Panc1 (cell line): ENCODE measurements at regions not wholly inside any gene's neighbourhood (a gene's known extent, or its start where the extent isn't known, plus 50 kb on each side); places are given as distances from the start of the nearest gene placed in this dataset.

Source experiments
- ATAC-seq: fragments of 200-7000 bp; cut with Tn5 transposase; 2 replicates; pipeline ENCODE4 v1.9.1; 2020; ENCODE audit warnings: mild to moderate bottlenecking, moderate library complexity
- BruUV-seq: library from RNA; stranded (reverse); fragments of 400-500 nt; replicated peaks from 2 replicates; lab custom pipeline; 2021; lab: Mats Ljungman, UMichigan
- CTCF ChIA-PET: fragments of 300-600 bp; sonication (Branson Sonifier 250); formaldehyde crosslinking; loops from one replicate; lab custom pipeline; 2022; ENCODE audit warnings: antibody characterized with exemption; lab: Charles Lee
- POLR2A ChIA-PET: fragments of 300-600 bp; sonication (Branson Sonifier 250); formaldehyde crosslinking; loops from one replicate; lab custom pipeline; 2022; ENCODE audit warnings: antibody characterized with exemption; lab: Charles Lee
- DNase-seq: peaks from one replicate; pipeline ENCODE4 v3.0.0-alpha.2; 2010; ENCODE audit warnings: low read depth, low spot score
- H3K27ac ChIP-seq: 2 replicates; pipeline ENCODE4 v1.5.1; 2011; ENCODE audit warnings: mild to moderate bottlenecking, low read length, inconsistent platforms
- H3K27me3 ChIP-seq: fragments of 200-500 bp; sonication (Bioruptor generic); 2 replicates; pipeline ENCODE4 v1.6.0; 2014; ENCODE audit warnings: low read length, inconsistent platforms; ENCODE audit not compliant: control insufficient read depth, insufficient read depth
- H3K36me3 ChIP-seq: fragments of 200-500 bp; sonication (Bioruptor generic); 2 replicates; pipeline ENCODE4 v1.5.1; 2014; ENCODE audit warnings: inconsistent platforms, mild to moderate bottlenecking, low read length, moderate library complexity; ENCODE audit not compliant: control insufficient read depth, insufficient read depth
- H3K4me1 ChIP-seq: 2 replicates; pipeline ENCODE4 v1.5.1; 2011; ENCODE audit warnings: inconsistent platforms, mild to moderate bottlenecking, low read length, moderate library complexity; ENCODE audit not compliant: control insufficient read depth, insufficient read depth
- H3K4me3 ChIP-seq, 2 experiments: 2 replicates each; pipeline ENCODE4 v1.5.1; 2011 to 2012; ENCODE audit warnings: low read depth in 2 of 2, low read length in 2 of 2, mild to moderate bottlenecking in 2 of 2, inconsistent platforms in 1 of 2, moderate library complexity in 1 of 2
- H3K9me3 ChIP-seq: fragments of 200-500 bp; sonication (Bioruptor generic); 2 replicates; pipeline ENCODE4 v1.5.1; 2014; ENCODE audit warnings: low read depth, mild to moderate bottlenecking, inconsistent platforms, low read length, moderate library complexity; ENCODE audit not compliant: control insufficient read depth, insufficient read depth
- POLR2AphosphoS5 ChIP-seq: IDR thresholded peaks from 2 replicates; pipeline ENCODE4 v1.6.1; 2012; ENCODE audit warnings: mild to moderate bottlenecking, low read depth, low read length, moderate library complexity
- SIN3A ChIP-seq: IDR thresholded peaks from 2 replicates; pipeline ENCODE4 v1.6.1; 2012; ENCODE audit warnings: low read depth, mild to moderate bottlenecking, low read length, moderate library complexity, borderline replicate concordance; ENCODE audit not compliant: insufficient read depth
- TCF7L2 ChIP-seq: IDR thresholded peaks from 2 replicates; pipeline ENCODE4 v1.6.1; 2011; ENCODE audit warnings: mild to moderate bottlenecking, low read depth, low read length, inconsistent platforms
- in situ Hi-C: cut with HindIII; loops from 2 replicates; pipeline ENCODE4 v1.10.0; 2016; ENCODE audit warnings: low sequenced_read_pairs, low pct_unique_long_range_greater_than_20kb
- intact Hi-C: fragments of 100-400 bp; cut with micrococcal nuclease; formaldehyde crosslinking; loops from one replicate; pipeline ENCODE4 v1.10.0; 2022; ENCODE audit not compliant: unreplicated experiment
- TF ChIP-seq, protein P1 (sequence below): fragments of 450-650 bp; IDR thresholded peaks from 2 replicates; pipeline ENCODE4 v1.5.1; 2017; ENCODE audit warnings: mild to moderate bottlenecking
- TF ChIP-seq, protein P2 (sequence below), 2 experiments: IDR thresholded peaks; 2 replicates each; pipeline ENCODE4 v1.6.1; 2011 to 2012; ENCODE audit warnings: low read depth in 2 of 2, control low read depth in 1 of 2, low read length in 1 of 2, mild to moderate bottlenecking in 1 of 2, moderate library complexity in 1 of 2; ENCODE audit not compliant: insufficient read depth in 1 of 2

DNA sequence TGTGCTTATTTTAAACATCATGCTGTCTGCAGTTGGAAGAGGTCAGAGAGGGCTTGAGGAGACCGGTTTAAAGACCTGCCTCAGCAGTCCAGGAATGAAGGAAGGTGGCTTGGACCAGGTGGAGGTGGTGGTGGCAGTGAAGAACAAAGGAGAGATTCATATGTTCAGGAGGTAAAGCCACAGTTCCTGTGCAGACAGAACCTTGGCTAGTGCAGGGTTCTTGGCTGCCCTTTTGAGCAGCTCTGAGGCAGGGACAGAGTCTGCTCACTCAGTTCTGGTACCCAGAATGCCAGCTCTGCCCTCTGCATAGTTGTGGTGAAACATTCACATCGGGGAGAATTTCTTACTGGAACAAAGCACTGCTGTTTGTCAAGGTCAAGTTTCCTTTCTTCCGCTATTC, 669.7 kb upstream of the HS6ST1 start:
- no peaks in the 10 kb centered on the region for H3K36me3 ChIP-seq
- H3K4me1 ChIP-seq, result no peaks in the 10 kb centered on the region
- no peak for ATAC-seq
- ChIA-PET POLR2A (no interaction called here), CTCF (no interaction called here)
- DNase-seq, result no peak
- TF ChIP-seq, protein P1, sequence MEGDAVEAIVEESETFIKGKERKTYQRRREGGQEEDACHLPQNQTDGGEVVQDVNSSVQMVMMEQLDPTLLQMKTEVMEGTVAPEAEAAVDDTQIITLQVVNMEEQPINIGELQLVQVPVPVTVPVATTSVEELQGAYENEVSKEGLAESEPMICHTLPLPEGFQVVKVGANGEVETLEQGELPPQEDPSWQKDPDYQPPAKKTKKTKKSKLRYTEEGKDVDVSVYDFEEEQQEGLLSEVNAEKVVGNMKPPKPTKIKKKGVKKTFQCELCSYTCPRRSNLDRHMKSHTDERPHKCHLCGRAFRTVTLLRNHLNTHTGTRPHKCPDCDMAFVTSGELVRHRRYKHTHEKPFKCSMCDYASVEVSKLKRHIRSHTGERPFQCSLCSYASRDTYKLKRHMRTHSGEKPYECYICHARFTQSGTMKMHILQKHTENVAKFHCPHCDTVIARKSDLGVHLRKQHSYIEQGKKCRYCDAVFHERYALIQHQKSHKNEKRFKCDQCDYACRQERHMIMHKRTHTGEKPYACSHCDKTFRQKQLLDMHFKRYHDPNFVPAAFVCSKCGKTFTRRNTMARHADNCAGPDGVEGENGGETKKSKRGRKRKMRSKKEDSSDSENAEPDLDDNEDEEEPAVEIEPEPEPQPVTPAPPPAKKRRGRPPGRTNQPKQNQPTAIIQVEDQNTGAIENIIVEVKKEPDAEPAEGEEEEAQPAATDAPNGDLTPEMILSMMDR, result no peak
- TF ChIP-seq, protein P2, sequence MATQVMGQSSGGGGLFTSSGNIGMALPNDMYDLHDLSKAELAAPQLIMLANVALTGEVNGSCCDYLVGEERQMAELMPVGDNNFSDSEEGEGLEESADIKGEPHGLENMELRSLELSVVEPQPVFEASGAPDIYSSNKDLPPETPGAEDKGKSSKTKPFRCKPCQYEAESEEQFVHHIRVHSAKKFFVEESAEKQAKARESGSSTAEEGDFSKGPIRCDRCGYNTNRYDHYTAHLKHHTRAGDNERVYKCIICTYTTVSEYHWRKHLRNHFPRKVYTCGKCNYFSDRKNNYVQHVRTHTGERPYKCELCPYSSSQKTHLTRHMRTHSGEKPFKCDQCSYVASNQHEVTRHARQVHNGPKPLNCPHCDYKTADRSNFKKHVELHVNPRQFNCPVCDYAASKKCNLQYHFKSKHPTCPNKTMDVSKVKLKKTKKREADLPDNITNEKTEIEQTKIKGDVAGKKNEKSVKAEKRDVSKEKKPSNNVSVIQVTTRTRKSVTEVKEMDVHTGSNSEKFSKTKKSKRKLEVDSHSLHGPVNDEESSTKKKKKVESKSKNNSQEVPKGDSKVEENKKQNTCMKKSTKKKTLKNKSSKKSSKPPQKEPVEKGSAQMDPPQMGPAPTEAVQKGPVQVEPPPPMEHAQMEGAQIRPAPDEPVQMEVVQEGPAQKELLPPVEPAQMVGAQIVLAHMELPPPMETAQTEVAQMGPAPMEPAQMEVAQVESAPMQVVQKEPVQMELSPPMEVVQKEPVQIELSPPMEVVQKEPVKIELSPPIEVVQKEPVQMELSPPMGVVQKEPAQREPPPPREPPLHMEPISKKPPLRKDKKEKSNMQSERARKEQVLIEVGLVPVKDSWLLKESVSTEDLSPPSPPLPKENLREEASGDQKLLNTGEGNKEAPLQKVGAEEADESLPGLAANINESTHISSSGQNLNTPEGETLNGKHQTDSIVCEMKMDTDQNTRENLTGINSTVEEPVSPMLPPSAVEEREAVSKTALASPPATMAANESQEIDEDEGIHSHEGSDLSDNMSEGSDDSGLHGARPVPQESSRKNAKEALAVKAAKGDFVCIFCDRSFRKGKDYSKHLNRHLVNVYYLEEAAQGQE (IDR thresholded peaks at IDR 0.05; ENCODE audit: insufficient read depth in 1 of 2, low read depth in 2 of 2, low read length in 1 of 2), result no peak
- TF ChIP-seq POLR2AphosphoS5, result no peak
- TF ChIP-seq SIN3A, result no peak
- TF ChIP-seq TCF7L2, result no peak
- H3K27ac ChIP-seq, result no peak overlapping the region
- in situ Hi-C loops, result no loop called here
- intact Hi-C loops, result no loop called here
- H3K4me3 ChIP-seq, result no peak overlapping the region
- 0 out of 2 replicates have a peak, but pooled peaks cover 2% of the 10 kb centered on the region for H3K27me3 ChIP-seq
- no TSS peak for BruUV-seq
- no peaks in the 10 kb centered on the region for H3K9me3 ChIP-seq

DNA sequence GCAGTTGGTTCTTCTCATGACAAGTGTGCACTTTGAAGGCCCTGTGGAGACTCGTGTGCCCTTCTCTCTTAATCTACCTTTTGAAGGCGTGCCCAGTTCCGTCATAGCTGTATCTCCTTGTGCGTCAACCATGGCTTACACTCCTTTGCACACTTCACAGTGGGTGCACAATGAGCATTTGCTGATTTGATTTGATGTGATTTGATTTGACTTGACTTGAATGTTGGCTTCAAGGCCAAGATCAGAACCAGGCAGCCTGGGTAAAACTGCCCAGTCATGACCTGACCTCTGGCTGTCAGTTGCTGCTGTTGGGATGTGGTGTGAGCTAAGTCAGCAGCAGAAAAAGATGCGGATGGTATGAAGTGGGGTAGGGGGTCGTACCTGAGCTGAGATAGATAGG, 670.3 kb upstream of the HS6ST1 start:
- 0 out of 2 replicates have a peak, but pooled peaks cover 2% of the 10 kb centered on the region for H3K27me3 ChIP-seq
- no peak overlapping the region for H3K27ac ChIP-seq
- H3K36me3 ChIP-seq, result no peaks in the 10 kb centered on the region
- ChIA-PET CTCF (no interaction called here), POLR2A (no interaction called here)
- no TSS peak for BruUV-seq
- H3K4me3 ChIP-seq, result no peak overlapping the region
- in situ Hi-C loops, result no loop called here
- no peaks in the 10 kb centered on the region for H3K9me3 ChIP-seq
- TF ChIP-seq, protein P2 (IDR thresholded peaks at IDR 0.05; ENCODE audit: insufficient read depth in 1 of 2, low read depth in 2 of 2, low read length in 1 of 2), result no peak
- no peak for TF ChIP-seq TCF7L2
- TF ChIP-seq POLR2AphosphoS5, result no peak
- TF ChIP-seq, protein P1, result no peak
- intact Hi-C loops, result no loop called here
- no peaks in the 10 kb centered on the region for H3K4me1 ChIP-seq
- ATAC-seq (no peak), DNase-seq (no peak)
